ENCODE measurements at regions not wholly inside any gene's neighbourhood (a gene's known extent, or its start where the extent isn't known, plus 50 kb on each side); places are given as distances from the start of the nearest gene placed in this dataset.

GRCh38 chr2:11045294-11045693 lies 110.0 kb upstream of the SLC66A3 start:
- no peak for DNase-seq (ENCODE audit: low spot score)

GRCh38 chr2:11048335-11049008 lies 106.8 kb upstream of the SLC66A3 start:
- DNase-seq (ENCODE audit: low spot score), result no peak

- no peak for DNase-seq (ENCODE audit: low spot score)
Measured at GRCh38 chr2:11050565-11050964, 104.7 kb upstream of the SLC66A3 start.

- DNase-seq (ENCODE audit: low spot score), result no peak
Measured at GRCh38 chr2:11051280-11051679, 104.0 kb upstream of the SLC66A3 start.

- no peak for DNase-seq (ENCODE audit: low spot score)
Measured at GRCh38 chr2:11053546-11053945, 101.7 kb upstream of the SLC66A3 start.

GRCh38 chr2:11054783-11055678 lies 100.2 kb upstream of the SLC66A3 start:
- DNase-seq (ENCODE audit: low spot score), result no peak

GRCh38 chr2:11055679-11056215 lies 99.5 kb upstream of the SLC66A3 start:
- no peak for DNase-seq (ENCODE audit: low spot score)

- peak; percentile 5 for DNase-seq (ENCODE audit: low spot score)
Measured at GRCh38 chr2:11056614-11057013, 98.7 kb upstream of the SLC66A3 start.

GRCh38 chr2:11057031-11057430 lies 98.2 kb upstream of the SLC66A3 start:
- no peak for DNase-seq (ENCODE audit: low spot score)

- no peak for DNase-seq (ENCODE audit: low spot score)
Measured at GRCh38 chr2:11058129-11058528, 97.1 kb upstream of the SLC66A3 start.

- no peak for DNase-seq (ENCODE audit: low spot score)
Measured at GRCh38 chr2:11060376-11061169, 94.7 kb upstream of the SLC66A3 start.

GRCh38 chr2:11065833-11066485 lies 89.3 kb upstream of the SLC66A3 start:
- no peak for DNase-seq (ENCODE audit: low spot score)

GRCh38 chr2:11067221-11068078 lies 87.8 kb upstream of the SLC66A3 start:
- DNase-seq (ENCODE audit: low spot score), result no peak

GRCh38 chr2:11068079-11068741 lies 87.1 kb upstream of the SLC66A3 start:
- no peak for DNase-seq (ENCODE audit: low spot score)

GRCh38 chr2:11068856-11069526 lies 86.3 kb upstream of the SLC66A3 start:
- no peak for DNase-seq (ENCODE audit: low spot score)

- no peak for DNase-seq (ENCODE audit: low spot score)
Measured at GRCh38 chr2:11069566-11070185, 85.6 kb upstream of the SLC66A3 start.

- no peak for DNase-seq (ENCODE audit: low spot score)
Measured at GRCh38 chr2:11071211-11071610, 84.1 kb upstream of the SLC66A3 start.

- DNase-seq (ENCODE audit: low spot score), result no peak
Measured at GRCh38 chr2:11071939-11072338, 83.3 kb upstream of the SLC66A3 start.

- no peak for DNase-seq (ENCODE audit: low spot score)
Measured at GRCh38 chr2:11072550-11072949, 82.7 kb upstream of the SLC66A3 start.
